ENCODE measurements at regions not wholly inside any gene's neighbourhood (a gene's known extent, or its start where the extent isn't known, plus 50 kb on each side); places are given as distances from the start of the nearest gene placed in this dataset.

DNA sequence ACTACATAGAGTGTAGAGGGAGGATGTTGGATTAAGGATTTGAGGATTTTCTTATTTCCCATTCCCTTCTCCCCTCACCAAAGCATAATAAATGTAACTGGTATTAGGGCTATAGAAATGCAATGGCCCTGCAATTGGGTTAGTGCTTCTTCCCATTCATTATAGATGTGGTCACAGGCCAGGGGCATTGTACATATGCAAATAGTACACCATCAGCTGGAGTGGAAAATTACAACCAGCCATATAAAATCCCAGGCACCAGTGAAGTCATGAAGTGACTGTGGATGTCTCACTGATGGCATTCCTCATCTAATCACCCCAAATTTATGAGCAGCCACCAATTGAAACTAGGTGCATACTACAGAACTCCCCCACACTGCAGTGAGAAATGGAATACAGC, 105.9 kb downstream of the PLK2 start:
- ChIA-PET CTCF (no interaction called here), POLR2A (no interaction called here)

DNA sequence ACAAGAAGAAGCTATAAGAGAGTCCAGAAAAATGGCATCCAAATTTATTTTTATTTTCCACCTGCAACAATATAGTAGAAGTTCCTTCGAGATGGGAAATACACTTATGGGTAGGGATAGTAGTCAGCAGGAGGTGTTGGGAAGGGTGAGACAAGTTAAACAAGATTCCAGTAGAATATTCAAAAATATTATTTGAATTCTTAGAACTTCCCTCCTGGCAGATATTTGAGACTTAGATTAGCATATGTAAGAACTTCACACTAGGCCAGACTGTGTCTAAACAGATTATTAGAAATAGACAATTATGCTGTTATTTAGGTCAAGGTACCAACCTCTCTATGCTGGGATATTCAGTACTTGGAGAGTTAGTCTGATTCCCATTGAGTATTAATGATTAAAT, 108.7 kb downstream of the PLK2 start:
- POLR2A ChIA-PET = no interaction called here

More for the DNA sequence above, 105.9 kb downstream of the PLK2 start:
- TF ChIP-seq, protein P1, sequence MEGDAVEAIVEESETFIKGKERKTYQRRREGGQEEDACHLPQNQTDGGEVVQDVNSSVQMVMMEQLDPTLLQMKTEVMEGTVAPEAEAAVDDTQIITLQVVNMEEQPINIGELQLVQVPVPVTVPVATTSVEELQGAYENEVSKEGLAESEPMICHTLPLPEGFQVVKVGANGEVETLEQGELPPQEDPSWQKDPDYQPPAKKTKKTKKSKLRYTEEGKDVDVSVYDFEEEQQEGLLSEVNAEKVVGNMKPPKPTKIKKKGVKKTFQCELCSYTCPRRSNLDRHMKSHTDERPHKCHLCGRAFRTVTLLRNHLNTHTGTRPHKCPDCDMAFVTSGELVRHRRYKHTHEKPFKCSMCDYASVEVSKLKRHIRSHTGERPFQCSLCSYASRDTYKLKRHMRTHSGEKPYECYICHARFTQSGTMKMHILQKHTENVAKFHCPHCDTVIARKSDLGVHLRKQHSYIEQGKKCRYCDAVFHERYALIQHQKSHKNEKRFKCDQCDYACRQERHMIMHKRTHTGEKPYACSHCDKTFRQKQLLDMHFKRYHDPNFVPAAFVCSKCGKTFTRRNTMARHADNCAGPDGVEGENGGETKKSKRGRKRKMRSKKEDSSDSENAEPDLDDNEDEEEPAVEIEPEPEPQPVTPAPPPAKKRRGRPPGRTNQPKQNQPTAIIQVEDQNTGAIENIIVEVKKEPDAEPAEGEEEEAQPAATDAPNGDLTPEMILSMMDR (IDR thresholded peaks at IDR 0.05; ENCODE audit: insufficient read depth, low read depth, low read length) = no peak
- Histone ChIP-seq H3K36me3 (ENCODE audit: control insufficient read depth, insufficient read depth, low read length) (no peaks in the 10 kb centered on the region), H3K4me3 (ENCODE audit: low read depth, low read length) (no peak overlapping the region), H3K27me3 (ENCODE audit: control insufficient read depth, insufficient read depth, low read length) (no peaks in the 10 kb centered on the region)
- DNase-seq (ENCODE audit: low read depth) = no peak

DNA sequence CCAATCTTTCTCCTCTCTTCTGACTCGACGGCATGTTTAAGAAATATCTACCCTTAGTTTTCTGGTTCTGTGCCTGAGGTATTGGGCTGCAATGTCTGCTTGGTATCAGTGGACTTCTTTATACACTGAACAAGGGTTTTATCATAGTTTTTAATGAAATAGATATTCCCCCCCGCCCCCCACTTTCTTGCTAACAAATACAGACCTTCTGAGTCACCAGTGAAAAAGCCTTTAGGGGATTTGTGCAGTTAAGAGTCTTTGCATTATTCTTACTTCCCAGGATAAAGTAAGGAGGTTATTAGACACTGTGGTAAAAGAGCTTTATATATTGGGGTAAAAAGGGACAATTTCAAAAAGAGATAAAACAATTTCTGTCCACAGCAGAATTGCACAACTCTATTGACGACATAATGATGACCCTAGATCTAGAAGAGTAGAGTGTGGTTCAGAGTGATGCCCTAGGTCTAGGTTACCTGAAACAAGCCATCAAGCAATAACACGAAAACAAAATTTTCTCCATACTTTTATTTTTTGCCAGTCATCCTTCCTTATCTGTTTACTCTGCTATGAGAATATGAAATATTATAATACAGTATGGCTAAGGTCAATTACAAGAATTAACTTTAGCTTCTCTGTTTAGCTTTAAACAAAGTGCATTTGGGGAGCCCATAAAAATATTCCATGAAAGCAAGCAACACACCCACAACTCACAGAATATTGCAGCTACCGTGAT, 110.7 kb downstream of the PLK2 start:
- H3K36me3 ChIP-seq (ENCODE audit: control insufficient read depth, insufficient read depth, low read length) = no peaks in the 10 kb centered on the region
- H3K4me3 ChIP-seq (ENCODE audit: low read depth, low read length) = no peak overlapping the region
- H3K27me3 ChIP-seq (ENCODE audit: control insufficient read depth, insufficient read depth, low read length) = no peaks in the 10 kb centered on the region
- TF ChIP-seq, protein P1 (IDR thresholded peaks at IDR 0.05; ENCODE audit: insufficient read depth, low read depth, low read length) = no peak
- DNase-seq (ENCODE audit: low read depth) = no peak
- POLR2A ChIA-PET = no interaction called here
- CTCF ChIA-PET = no interaction called here

More for the DNA sequence above, 108.7 kb downstream of the PLK2 start:
- TF ChIP-seq, protein P1 (IDR thresholded peaks at IDR 0.05; ENCODE audit: insufficient read depth, low read depth, low read length) = no peak
- H3K4me3 ChIP-seq (ENCODE audit: low read depth, low read length) = no peak overlapping the region
- H3K27me3 ChIP-seq (ENCODE audit: control insufficient read depth, insufficient read depth, low read length) = no peaks in the 10 kb centered on the region
- CTCF ChIA-PET = interaction anchor here (0.9 kb wide), 1 partner anchor 400 kb away, joined by 3 read pairs; no protein-coding TSS in a partner anchor
- no peak for DNase-seq (ENCODE audit: low read depth)
- H3K36me3 ChIP-seq (ENCODE audit: control insufficient read depth, insufficient read depth, low read length) = no peaks in the 10 kb centered on the region

DNA sequence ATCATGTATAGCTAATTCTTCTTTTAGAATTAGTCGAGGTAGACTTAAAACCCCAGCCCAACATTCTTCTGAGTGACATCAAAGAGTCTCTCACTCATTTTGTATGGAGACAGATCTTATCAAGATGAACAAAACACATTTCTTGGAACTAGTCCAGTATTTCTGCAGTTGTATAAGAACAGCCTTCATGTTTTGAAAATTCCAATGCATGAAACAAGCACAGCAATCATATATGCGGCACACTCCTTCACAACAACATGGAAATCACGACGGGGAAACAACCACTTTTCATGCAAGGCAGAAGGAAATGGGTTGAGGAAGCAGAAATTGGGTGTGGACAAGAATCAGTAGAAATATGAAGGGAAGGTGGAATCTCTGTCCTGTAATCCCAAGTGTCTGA, 113.8 kb downstream of the PLK2 start:
- Histone ChIP-seq H3K36me3 (ENCODE audit: control insufficient read depth, insufficient read depth, low read length) (no peaks in the 10 kb centered on the region), H3K27me3 (ENCODE audit: control insufficient read depth, insufficient read depth, low read length) (no peaks in the 10 kb centered on the region), H3K4me3 (ENCODE audit: low read depth, low read length) (no peak overlapping the region)
- ChIA-PET POLR2A (no interaction called here), CTCF (no interaction called here)
- DNase-seq (ENCODE audit: low read depth) = no peak
- TF ChIP-seq, protein P1 (IDR thresholded peaks at IDR 0.05; ENCODE audit: insufficient read depth, low read depth, low read length) = no peak

DNA sequence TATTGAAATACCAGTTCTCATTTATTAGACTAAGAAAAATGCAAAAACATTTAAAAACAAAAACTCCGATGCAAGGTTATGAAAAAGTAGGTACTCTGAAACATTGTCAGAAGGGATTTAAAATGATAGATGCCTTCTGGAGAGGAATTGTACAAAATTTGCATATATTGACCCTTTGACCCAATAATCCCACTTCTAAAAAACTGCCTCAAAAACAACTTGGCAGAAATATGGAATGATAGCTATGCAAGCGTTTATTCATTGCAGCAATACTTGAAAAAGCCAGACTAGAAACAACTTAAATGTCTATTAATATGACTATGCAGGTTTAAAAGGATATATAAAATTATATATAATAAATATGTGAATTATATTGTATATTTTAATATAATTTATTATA, 118.4 kb downstream of the PLK2 start:
- no peaks in the 10 kb centered on the region for H3K27me3 ChIP-seq (ENCODE audit: control insufficient read depth, insufficient read depth, low read length)
- ChIA-PET POLR2A (no interaction called here), CTCF (interaction anchor here (1.5 kb wide), 1 partner anchor 842 kb away, joined by 4 read pairs; no protein-coding TSS in a partner anchor)
- no peak overlapping the region for H3K4me3 ChIP-seq (ENCODE audit: low read depth, low read length)
- no peaks in the 10 kb centered on the region for H3K36me3 ChIP-seq (ENCODE audit: control insufficient read depth, insufficient read depth, low read length)
- TF ChIP-seq, protein P1 (IDR thresholded peaks at IDR 0.05; ENCODE audit: insufficient read depth, low read depth, low read length) = no peak
- no peak for DNase-seq (ENCODE audit: low read depth)

Data from BJ (cell line).